ENCODE measurements at regions not wholly inside any gene's neighbourhood (a gene's known extent, or its start where the extent isn't known, plus 50 kb on each side); places are given as distances from the start of the nearest gene placed in this dataset.

- TF ChIP-seq POLR2AphosphoS5 (IDR thresholded peaks at IDR 0.05; ENCODE audit: low read depth, low read length), result no peak
- no peak for TF ChIP-seq FOXP2 (optimal IDR thresholded peaks at IDR 0.05; ENCODE audit: borderline replicate concordance, extremely low read depth, extremely low read length, insufficient read depth)
- TF ChIP-seq TAF1 (IDR thresholded peaks at IDR 0.05; ENCODE audit: borderline replicate concordance, insufficient read depth, low read length), result no peak
- no peak for TF ChIP-seq SIN3A (IDR thresholded peaks at IDR 0.05; ENCODE audit: borderline replicate concordance, insufficient read depth, low read length)
Observed at GRCh38 chr4:189502841-189503435, 437.7 kb upstream of the FRG1 start.

GRCh38 chr4:189504220-189504619, 436.5 kb upstream of the FRG1 start:
- TF ChIP-seq FOXP2 (optimal IDR thresholded peaks at IDR 0.05; ENCODE audit: borderline replicate concordance, extremely low read depth, extremely low read length, insufficient read depth) (no peak), POLR2AphosphoS5 (IDR thresholded peaks at IDR 0.05; ENCODE audit: low read depth, low read length) (no peak), TAF1 (IDR thresholded peaks at IDR 0.05; ENCODE audit: borderline replicate concordance, insufficient read depth, low read length) (no peak)

GRCh38 chr4:189505380-189505779, 435.3 kb upstream of the FRG1 start:
- no peak for TF ChIP-seq FOXP2 (optimal IDR thresholded peaks at IDR 0.05; ENCODE audit: borderline replicate concordance, extremely low read depth, extremely low read length, insufficient read depth)
- no peak for TF ChIP-seq REST (IDR thresholded peaks at IDR 0.05; ENCODE audit: insufficient read depth in 1 of 2, low read depth in 2 of 2, low read length in 2 of 2)
- TF ChIP-seq SIN3A (IDR thresholded peaks at IDR 0.05; ENCODE audit: borderline replicate concordance, insufficient read depth, low read length), result no peak
- TF ChIP-seq POLR2AphosphoS5 (IDR thresholded peaks at IDR 0.05; ENCODE audit: low read depth, low read length), result no peak
- no peak for TF ChIP-seq TAF1 (IDR thresholded peaks at IDR 0.05; ENCODE audit: borderline replicate concordance, insufficient read depth, low read length)

- TF ChIP-seq REST (IDR thresholded peaks at IDR 0.05; ENCODE audit: insufficient read depth in 1 of 2, low read depth in 2 of 2, low read length in 2 of 2) (no peak), POLR2AphosphoS5 (IDR thresholded peaks at IDR 0.05; ENCODE audit: low read depth, low read length) (no peak), SIN3A (IDR thresholded peaks at IDR 0.05; ENCODE audit: borderline replicate concordance, insufficient read depth, low read length) (no peak)
Observed at GRCh38 chr4:189506080-189506479, 434.6 kb upstream of the FRG1 start.

GRCh38 chr4:189507060-189507459, 433.6 kb upstream of the FRG1 start:
- TF ChIP-seq SIN3A (IDR thresholded peaks at IDR 0.05; ENCODE audit: borderline replicate concordance, insufficient read depth, low read length) (no peak), POLR2AphosphoS5 (IDR thresholded peaks at IDR 0.05; ENCODE audit: low read depth, low read length) (no peak), REST (IDR thresholded peaks at IDR 0.05; ENCODE audit: insufficient read depth in 1 of 2, low read depth in 2 of 2, low read length in 2 of 2) (no peak), TAF1 (IDR thresholded peaks at IDR 0.05; ENCODE audit: borderline replicate concordance, insufficient read depth, low read length) (no peak), FOXP2 (optimal IDR thresholded peaks at IDR 0.05; ENCODE audit: borderline replicate concordance, extremely low read depth, extremely low read length, insufficient read depth) (no peak)

- no peak for TF ChIP-seq REST (IDR thresholded peaks at IDR 0.05; ENCODE audit: insufficient read depth in 1 of 2, low read depth in 2 of 2, low read length in 2 of 2)
- no peak for TF ChIP-seq FOXP2 (optimal IDR thresholded peaks at IDR 0.05; ENCODE audit: borderline replicate concordance, extremely low read depth, extremely low read length, insufficient read depth)
- TF ChIP-seq SIN3A (IDR thresholded peaks at IDR 0.05; ENCODE audit: borderline replicate concordance, insufficient read depth, low read length), result no peak
- TF ChIP-seq TAF1 (IDR thresholded peaks at IDR 0.05; ENCODE audit: borderline replicate concordance, insufficient read depth, low read length), result no peak
- TF ChIP-seq POLR2AphosphoS5 (IDR thresholded peaks at IDR 0.05; ENCODE audit: low read depth, low read length), result no peak
Observed at GRCh38 chr4:189510601-189511000, 430.1 kb upstream of the FRG1 start.
